ENCODE measurements at regions not wholly inside any gene's neighbourhood (a gene's known extent, or its start where the extent isn't known, plus 50 kb on each side); places are given as distances from the start of the nearest gene placed in this dataset.

GRCh38 chr13:89687066-89687465 lies 1660.4 kb upstream of the MIR17HG start:
- Histone ChIP-seq H3K27ac (ENCODE audit: low read depth) (no peak overlapping the region), H3K36me3 (ENCODE audit: insufficient read depth) (no peaks in the 10 kb centered on the region), H3K4me3 (ENCODE audit: low read depth, low read length) (no peak overlapping the region), H3K4me1 (ENCODE audit: insufficient read depth) (no peaks in the 10 kb centered on the region)
- DNase-seq (ENCODE audit: extremely low spot score): no peak
- 54% methylated on average over 5 of the region's 5 CpGs for WGBS

GRCh38 chr13:89688918-89689317 lies 1658.6 kb upstream of the MIR17HG start:
- no peak overlapping the region for H3K4me3 ChIP-seq (ENCODE audit: low read depth, low read length)
- no peaks in the 10 kb centered on the region for H3K4me1 ChIP-seq (ENCODE audit: insufficient read depth)
- H3K27ac ChIP-seq (ENCODE audit: low read depth): no peak overlapping the region
- DNase-seq (ENCODE audit: extremely low spot score): no peak
- 74% methylated on average over 3 of the region's 3 CpGs for WGBS
- no peaks in the 10 kb centered on the region for H3K36me3 ChIP-seq (ENCODE audit: insufficient read depth)

- Histone ChIP-seq H3K4me1 (ENCODE audit: insufficient read depth) (no peaks in the 10 kb centered on the region), H3K27ac (ENCODE audit: low read depth) (no peak overlapping the region), H3K4me3 (ENCODE audit: low read depth, low read length) (no peak overlapping the region), H3K36me3 (ENCODE audit: insufficient read depth) (no peaks in the 10 kb centered on the region)
- WGBS: 51% methylated on average over 1 of the region's 1 CpG
- DNase-seq (ENCODE audit: extremely low spot score): no peak
Observed at GRCh38 chr13:89694451-89694850, 1653.0 kb upstream of the MIR17HG start.

GRCh38 chr13:89695343-89696257 lies 1651.9 kb upstream of the MIR17HG start:
- 14% methylated on average over 4 of the region's 4 CpGs for WGBS

GRCh38 chr13:89701913-89702312 lies 1645.6 kb upstream of the MIR17HG start:
- Histone ChIP-seq H3K4me1 (ENCODE audit: insufficient read depth) (no peaks in the 10 kb centered on the region), H3K36me3 (ENCODE audit: insufficient read depth) (no peaks in the 10 kb centered on the region), H3K4me3 (ENCODE audit: low read depth, low read length) (no peak overlapping the region), H3K27ac (ENCODE audit: low read depth) (no peak overlapping the region)
- WGBS: 61% methylated on average over 9 of the region's 9 CpGs
- DNase-seq (ENCODE audit: extremely low spot score): no peak

More at GRCh38 chr13:89695343-89696257, 1651.9 kb upstream of the MIR17HG start:
- no peak for DNase-seq (ENCODE audit: extremely low spot score)
- Histone ChIP-seq H3K27ac (ENCODE audit: low read depth) (no peak overlapping the region), H3K4me1 (ENCODE audit: insufficient read depth) (no peaks in the 10 kb centered on the region), H3K4me3 (ENCODE audit: low read depth, low read length) (no peak overlapping the region), H3K36me3 (ENCODE audit: insufficient read depth) (no peaks in the 10 kb centered on the region)

GRCh38 chr13:89704040-89704439 lies 1643.4 kb upstream of the MIR17HG start:
- DNase-seq (ENCODE audit: extremely low spot score): no peak

GRCh38 chr13:89708013-89708412 lies 1639.5 kb upstream of the MIR17HG start:
- no peaks in the 10 kb centered on the region for H3K4me1 ChIP-seq (ENCODE audit: insufficient read depth)
- no peak overlapping the region for H3K4me3 ChIP-seq (ENCODE audit: low read depth, low read length)
- 93% methylated on average over 6 of the region's 6 CpGs for WGBS
- H3K36me3 ChIP-seq (ENCODE audit: insufficient read depth): no peaks in the 10 kb centered on the region
- H3K27ac ChIP-seq (ENCODE audit: low read depth): no peak overlapping the region
- DNase-seq (ENCODE audit: extremely low spot score): no peak

More at GRCh38 chr13:89704040-89704439, 1643.4 kb upstream of the MIR17HG start:
- Histone ChIP-seq H3K4me1 (ENCODE audit: insufficient read depth) (no peaks in the 10 kb centered on the region), H3K36me3 (ENCODE audit: insufficient read depth) (no peaks in the 10 kb centered on the region), H3K27ac (ENCODE audit: low read depth) (no peak overlapping the region), H3K4me3 (ENCODE audit: low read depth, low read length) (no peak overlapping the region)

- DNase-seq (ENCODE audit: extremely low spot score): no peak
- WGBS: 78% methylated on average over 4 of the region's 4 CpGs
- H3K36me3 ChIP-seq (ENCODE audit: insufficient read depth): no peaks in the 10 kb centered on the region
- H3K4me1 ChIP-seq (ENCODE audit: insufficient read depth): no peaks in the 10 kb centered on the region
- no peak overlapping the region for H3K4me3 ChIP-seq (ENCODE audit: low read depth, low read length)
- no peak overlapping the region for H3K27ac ChIP-seq (ENCODE audit: low read depth)
Observed at GRCh38 chr13:89721216-89721615, 1626.3 kb upstream of the MIR17HG start.

- Histone ChIP-seq H3K4me1 (ENCODE audit: insufficient read depth) (no peaks in the 10 kb centered on the region), H3K4me3 (ENCODE audit: low read depth, low read length) (no peak overlapping the region), H3K27ac (ENCODE audit: low read depth) (no peak overlapping the region), H3K36me3 (ENCODE audit: insufficient read depth) (no peaks in the 10 kb centered on the region)
- 48% methylated on average over 2 of the region's 2 CpGs for WGBS
- DNase-seq (ENCODE audit: extremely low spot score): no peak
Observed at GRCh38 chr13:89726690-89727435, 1620.6 kb upstream of the MIR17HG start.

- 27% methylated on average over 5 of the region's 5 CpGs for WGBS
Observed at GRCh38 chr13:89733829-89734228, 1613.7 kb upstream of the MIR17HG start.

GRCh38 chr13:89737051-89737450 lies 1610.4 kb upstream of the MIR17HG start:
- Histone ChIP-seq H3K36me3 (ENCODE audit: insufficient read depth) (no peaks in the 10 kb centered on the region), H3K4me3 (ENCODE audit: low read depth, low read length) (no peak overlapping the region), H3K27ac (ENCODE audit: low read depth) (no peak overlapping the region), H3K4me1 (ENCODE audit: insufficient read depth) (no peaks in the 10 kb centered on the region)
- no peak for DNase-seq (ENCODE audit: extremely low spot score)
- 83% methylated on average over 2 of the region's 2 CpGs for WGBS

More at GRCh38 chr13:89733829-89734228, 1613.7 kb upstream of the MIR17HG start:
- DNase-seq (ENCODE audit: extremely low spot score): no peak
- Histone ChIP-seq H3K36me3 (ENCODE audit: insufficient read depth) (no peaks in the 10 kb centered on the region), H3K4me1 (ENCODE audit: insufficient read depth) (no peaks in the 10 kb centered on the region), H3K27ac (ENCODE audit: low read depth) (no peak overlapping the region), H3K4me3 (ENCODE audit: low read depth, low read length) (no peak overlapping the region)

- Histone ChIP-seq H3K4me1 (ENCODE audit: insufficient read depth) (no peaks in the 10 kb centered on the region), H3K27ac (ENCODE audit: low read depth) (no peak overlapping the region), H3K36me3 (ENCODE audit: insufficient read depth) (no peaks in the 10 kb centered on the region), H3K4me3 (ENCODE audit: low read depth, low read length) (no peak overlapping the region)
- 66% methylated on average over 3 of the region's 3 CpGs for WGBS
- no peak for DNase-seq (ENCODE audit: extremely low spot score)
Observed at GRCh38 chr13:89738072-89738471, 1609.4 kb upstream of the MIR17HG start.

GRCh38 chr13:89740994-89741685 lies 1606.3 kb upstream of the MIR17HG start:
- H3K36me3 ChIP-seq (ENCODE audit: insufficient read depth): no peaks in the 10 kb centered on the region
- H3K4me1 ChIP-seq (ENCODE audit: insufficient read depth): no peaks in the 10 kb centered on the region
- H3K27ac ChIP-seq (ENCODE audit: low read depth): no peak overlapping the region
- 82% methylated on average over 15 of the region's 15 CpGs for WGBS
- no peak overlapping the region for H3K4me3 ChIP-seq (ENCODE audit: low read depth, low read length)
- no peak for DNase-seq (ENCODE audit: extremely low spot score)

All from urinary bladder (tissue), 3 donors.